Fibroblast of skin of back (primary cell): ENCODE measurements at regions not wholly inside any gene's neighbourhood (a gene's known extent, or its start where the extent isn't known, plus 50 kb on each side); places are given as distances from the start of the nearest gene placed in this dataset.
"Not testable (repeated sequence)": the region's sequence is repeated elsewhere in the genome, so short reads cannot be mapped to it uniquely, and the experiment has no call there.

Source experiments
- DNase-seq: peaks from one replicate; pipeline ENCODE4 v3.0.0-alpha.2; 2013

- DNase-seq, result no peak
Measured at GRCh38 chr13:111623743-111624505, 303.5 kb downstream of the TEX29 start.

GRCh38 chr13:111625526-111626315 lies 305.3 kb downstream of the TEX29 start:
- no peak for DNase-seq

- DNase-seq, result no peak
Measured at GRCh38 chr13:111626371-111627305, 306.2 kb downstream of the TEX29 start.

- no peak for DNase-seq
Measured at GRCh38 chr13:111627596-111627995, 307.2 kb downstream of the TEX29 start.

- no peak for DNase-seq
Measured at GRCh38 chr13:111629016-111629415, 308.6 kb downstream of the TEX29 start.

GRCh38 chr13:111629457-111629856 lies 309.0 kb downstream of the TEX29 start:
- no peak for DNase-seq

- no peak for DNase-seq
Measured at GRCh38 chr13:111629926-111630325, 309.5 kb downstream of the TEX29 start.

- DNase-seq, result no peak
Measured at GRCh38 chr13:111630406-111630805, 310.0 kb downstream of the TEX29 start.

GRCh38 chr13:111631271-111631670 lies 310.8 kb downstream of the TEX29 start:
- DNase-seq, result not testable (repeated sequence)

GRCh38 chr13:111632906-111633305 lies 312.5 kb downstream of the TEX29 start:
- DNase-seq, result no peak

- DNase-seq, result no peak
Measured at GRCh38 chr13:111633401-111633800, 313.0 kb downstream of the TEX29 start.

- DNase-seq, result no peak
Measured at GRCh38 chr13:111634410-111634809, 314.0 kb downstream of the TEX29 start.

GRCh38 chr13:111636271-111636670 lies 315.8 kb downstream of the TEX29 start:
- DNase-seq, result no peak

- DNase-seq, result no peak
Measured at GRCh38 chr13:111636804-111637203, 316.4 kb downstream of the TEX29 start.

- no peak for DNase-seq
Measured at GRCh38 chr13:111637365-111637764, 316.9 kb downstream of the TEX29 start.

- DNase-seq, result no peak
Measured at GRCh38 chr13:111638233-111638632, 317.8 kb downstream of the TEX29 start.

GRCh38 chr13:111639196-111639705 lies 318.8 kb downstream of the TEX29 start:
- DNase-seq, result no peak

- DNase-seq, result no peak
Measured at GRCh38 chr13:111640006-111640405, 319.6 kb downstream of the TEX29 start.

GRCh38 chr13:111640476-111640875 lies 320.0 kb downstream of the TEX29 start:
- no peak for DNase-seq

GRCh38 chr13:111642156-111642767 lies 321.8 kb downstream of the TEX29 start:
- no peak for DNase-seq

- DNase-seq, result no peak
Measured at GRCh38 chr13:111644750-111645149, 324.3 kb downstream of the TEX29 start.

GRCh38 chr13:111645198-111645597 lies 324.8 kb downstream of the TEX29 start:
- DNase-seq, result no peak
